T-helper 2 cell (primary cell): ENCODE measurements at regions not wholly inside any gene's neighbourhood (a gene's known extent, or its start where the extent isn't known, plus 50 kb on each side); places are given as distances from the start of the nearest gene placed in this dataset.
A peak's percentile ranks its signal among the peaks of the same experiment; 100 is the strongest.

Experiments used
- DNase-seq, 5 experiments: peaks; one replicate each; pipeline versions ENCODE4 v3.0.0 to v3.0.0-alpha.2; 2012 to 2022

DNA sequence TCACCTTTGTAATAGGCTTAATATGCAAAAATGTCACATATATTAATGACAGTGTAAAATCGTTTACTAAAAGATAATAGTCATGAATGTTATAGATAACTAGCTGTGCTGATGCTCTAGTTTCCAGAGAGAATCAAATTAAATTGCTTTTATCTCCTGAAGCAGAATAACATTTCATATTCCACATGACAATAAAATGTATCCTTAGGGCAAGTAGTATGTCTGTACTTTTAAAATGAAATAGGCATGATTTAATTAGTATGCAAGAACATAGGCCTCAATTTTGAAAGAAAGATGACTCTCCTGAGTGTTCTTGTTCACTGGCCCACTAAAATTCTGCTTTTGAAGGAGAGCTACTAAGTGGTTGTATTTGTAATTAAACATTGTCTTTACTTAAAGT lies 1027.0 kb downstream of the ARAP2 start:
- DNase-seq: no peak

DNA sequence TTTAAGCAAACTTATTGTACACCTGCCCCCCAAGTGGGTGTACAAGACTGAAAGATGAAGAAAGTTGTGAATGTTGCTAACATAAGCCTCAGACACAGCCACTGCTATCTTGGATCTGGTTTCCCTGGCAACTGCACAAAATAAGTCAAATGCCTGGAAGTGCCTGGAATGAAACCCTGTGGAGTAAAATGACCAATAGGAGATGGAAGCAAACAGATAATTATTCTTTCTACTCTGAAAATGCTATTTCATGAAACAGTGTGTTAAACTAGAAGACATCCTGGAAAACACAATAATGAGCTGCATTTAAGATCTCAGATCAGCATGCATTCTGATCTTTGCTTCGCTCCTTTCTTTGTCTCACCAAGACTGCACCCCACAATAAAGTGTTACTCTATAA lies 1016.0 kb downstream of the ARAP2 start:
- DNase-seq: no peak

DNA sequence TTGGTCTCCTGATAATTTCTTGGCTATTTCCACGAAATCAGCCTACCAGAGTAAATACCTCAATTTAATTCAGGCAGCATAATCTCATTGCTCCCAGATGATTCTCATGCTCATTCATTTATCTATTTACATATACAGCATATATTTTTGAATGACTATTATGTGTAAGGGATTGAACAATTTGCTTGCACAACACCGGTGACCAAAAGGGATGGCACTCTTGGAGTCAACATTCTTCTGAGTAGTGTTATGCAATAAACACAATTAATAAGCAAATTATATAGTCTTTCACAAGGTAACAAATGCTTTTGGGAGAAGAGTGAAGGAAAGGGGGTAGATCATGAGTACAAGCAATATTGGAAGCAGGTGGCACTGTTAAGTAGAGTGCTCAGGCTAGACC lies 1015.3 kb downstream of the ARAP2 start:
- no peak for DNase-seq

DNA sequence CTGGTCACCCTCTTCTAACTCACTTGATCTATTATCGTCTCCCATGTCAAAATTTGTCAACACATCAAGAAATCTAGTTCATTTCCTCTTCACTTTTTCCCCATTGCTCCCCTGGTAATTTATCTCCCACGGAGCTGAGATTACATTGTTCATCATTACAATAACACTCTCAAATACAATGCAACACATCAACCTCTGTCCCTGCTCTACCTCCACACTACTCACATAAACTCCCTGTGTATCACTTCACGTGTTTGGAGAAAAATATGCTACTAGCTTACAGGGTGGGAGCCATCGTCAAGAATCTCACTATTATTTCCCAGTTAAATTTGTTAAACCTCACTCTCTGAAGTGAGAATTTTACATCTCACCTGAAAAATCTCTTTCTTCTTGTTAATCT lies 1006.4 kb downstream of the ARAP2 start:
- no peak for DNase-seq

DNA sequence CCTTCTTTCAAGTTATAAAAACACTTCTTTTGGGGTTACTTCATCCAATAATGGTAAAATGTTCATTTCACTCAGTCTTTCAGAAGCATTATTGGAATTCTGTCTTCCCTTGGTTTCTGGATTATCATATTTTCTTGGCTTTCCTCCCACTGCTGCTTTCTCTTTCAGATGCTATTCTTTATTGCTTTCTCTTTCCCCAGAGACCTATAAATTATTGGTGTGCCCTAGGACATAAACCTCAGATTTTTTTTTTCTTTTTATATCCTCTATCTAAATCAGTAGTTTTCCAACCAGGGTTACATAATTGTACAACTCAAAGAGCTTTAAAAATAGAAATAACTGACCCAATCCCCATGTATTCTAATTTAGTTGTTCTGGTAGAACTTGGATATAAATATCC lies 1005.5 kb downstream of the ARAP2 start:
- DNase-seq: no peak

DNA sequence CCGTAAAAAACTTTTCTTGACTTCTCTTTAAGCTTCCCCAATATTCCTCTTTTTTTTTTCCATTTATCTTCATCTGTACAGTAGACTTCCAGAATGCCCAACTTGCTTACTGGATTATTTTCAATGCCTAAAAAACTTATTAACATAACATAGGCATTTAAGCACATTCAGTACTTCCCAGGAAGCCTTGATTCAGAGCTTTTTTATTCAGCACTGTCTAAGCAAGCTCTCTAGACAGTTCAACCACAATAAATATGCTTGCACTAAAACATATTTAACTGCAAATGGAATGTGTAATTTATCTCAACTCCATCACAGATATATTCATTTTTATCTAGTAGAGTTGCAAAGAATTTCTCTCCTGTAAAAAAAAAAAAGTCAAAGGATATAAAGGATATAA lies 997.8 kb downstream of the ARAP2 start:
- no peak for DNase-seq

DNA sequence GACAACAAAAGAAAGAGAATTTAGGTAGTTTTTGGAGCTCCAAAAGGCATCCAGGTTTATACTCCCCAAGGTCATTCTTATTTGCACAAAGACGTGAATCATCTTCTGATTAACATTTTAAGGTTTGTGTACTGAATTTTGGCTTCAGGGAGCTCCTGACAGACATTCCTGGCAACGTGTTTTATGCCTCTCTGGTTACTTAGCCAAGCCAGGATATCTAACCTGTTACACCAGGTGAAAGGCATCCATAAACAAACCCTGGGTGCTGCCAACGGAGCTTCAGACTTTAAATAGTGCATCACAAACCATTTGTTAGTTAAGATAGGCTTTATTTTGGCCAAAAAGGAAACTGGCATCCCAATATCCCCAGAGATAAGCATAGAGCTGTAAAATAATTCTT lies 997.3 kb downstream of the ARAP2 start:
- no peak for DNase-seq

DNA sequence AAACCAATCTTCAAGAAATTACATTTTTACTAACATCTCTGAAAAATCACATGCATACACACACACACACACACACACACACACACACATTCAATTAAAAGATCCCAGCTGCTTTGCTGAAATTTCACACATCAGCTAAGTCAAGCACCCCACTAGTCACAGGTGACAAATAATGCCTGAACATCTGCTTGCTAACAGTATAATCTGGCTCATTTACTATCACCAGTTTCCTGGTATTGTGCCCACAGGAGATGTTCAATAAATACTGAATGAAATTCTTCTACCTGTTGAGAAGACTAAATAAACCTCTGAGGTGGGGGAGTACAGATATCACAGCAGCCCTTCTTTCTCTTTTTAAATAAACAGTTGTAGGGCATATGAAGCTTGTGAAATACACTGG lies 994.0 kb downstream of the ARAP2 start:
- DNase-seq: no peak

DNA sequence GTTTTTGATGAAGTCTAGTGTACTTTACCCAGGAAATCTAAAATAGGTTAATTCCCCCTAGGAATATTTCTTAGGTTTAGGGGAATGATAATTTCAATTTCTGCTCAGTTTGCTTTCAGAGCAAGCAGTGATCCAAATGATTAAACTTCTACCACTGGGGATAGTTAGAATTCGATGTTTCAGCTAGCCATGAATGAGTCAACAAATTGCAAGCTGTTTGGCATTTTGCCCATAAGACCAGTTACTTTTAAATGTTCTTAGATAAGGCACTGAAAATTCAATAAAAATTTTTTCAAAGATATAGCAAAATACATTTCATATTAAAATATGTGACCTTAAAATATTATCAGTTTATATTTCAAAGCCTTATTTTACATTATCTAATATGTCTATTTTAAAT lies 993.6 kb downstream of the ARAP2 start:
- DNase-seq: no peak

DNA sequence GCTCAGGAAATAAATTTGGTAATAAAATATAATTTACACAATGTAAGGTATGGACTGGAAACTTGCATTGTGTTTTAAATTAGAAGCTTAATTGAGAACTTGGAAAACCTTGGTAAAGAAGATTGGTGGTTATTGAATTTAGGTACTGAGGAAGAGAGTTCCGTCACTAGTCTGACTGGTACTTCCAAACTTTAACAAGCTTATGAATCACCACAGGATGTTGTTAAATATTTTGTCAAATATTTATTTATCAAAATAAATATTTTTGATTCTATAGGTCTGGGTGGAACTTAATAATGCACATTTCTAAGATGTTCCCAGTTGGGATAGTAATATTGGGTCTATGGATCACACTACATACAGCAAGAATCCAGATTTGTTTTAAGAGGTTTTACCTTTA lies 992.2 kb downstream of the ARAP2 start:
- DNase-seq: no peak

DNA sequence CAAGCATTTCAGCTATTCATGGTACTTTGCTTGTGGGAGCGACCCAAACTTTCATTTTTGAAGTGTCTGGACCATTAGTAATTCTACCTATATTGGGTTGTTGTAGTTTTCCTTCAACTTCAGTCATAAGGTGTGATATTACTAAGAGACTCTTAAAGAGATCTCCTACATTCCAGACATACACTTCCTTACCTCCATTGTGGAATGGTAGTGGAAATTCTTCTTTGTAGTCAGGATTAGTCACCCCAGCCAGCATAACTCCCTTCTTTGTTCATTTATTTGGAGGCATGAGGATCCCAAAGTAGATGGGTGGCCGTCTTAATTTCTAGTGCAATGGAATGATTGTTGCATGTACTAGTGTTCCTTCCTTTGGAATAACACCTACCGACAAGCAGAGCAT lies 991.4 kb downstream of the ARAP2 start:
- no peak for DNase-seq

DNA sequence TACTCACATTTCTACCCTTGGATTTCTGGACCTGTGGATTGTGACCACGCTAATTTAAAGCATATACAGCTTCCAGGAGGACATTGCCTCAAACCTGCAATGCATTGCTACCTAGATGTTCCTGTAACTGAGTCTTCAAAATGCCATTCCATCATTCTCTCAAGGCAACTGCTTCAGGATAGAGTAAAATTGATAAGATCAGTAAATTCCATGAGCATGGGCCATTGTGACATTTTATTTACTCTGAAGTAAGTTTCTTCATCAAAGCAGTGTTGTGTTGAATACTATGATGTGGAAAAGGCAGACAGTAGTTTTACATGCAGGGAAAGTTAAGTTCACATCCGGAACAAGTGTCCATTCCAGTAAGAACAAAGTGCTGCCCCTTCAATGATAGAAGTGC lies 991.0 kb downstream of the ARAP2 start:
- DNase-seq: no peak

DNA sequence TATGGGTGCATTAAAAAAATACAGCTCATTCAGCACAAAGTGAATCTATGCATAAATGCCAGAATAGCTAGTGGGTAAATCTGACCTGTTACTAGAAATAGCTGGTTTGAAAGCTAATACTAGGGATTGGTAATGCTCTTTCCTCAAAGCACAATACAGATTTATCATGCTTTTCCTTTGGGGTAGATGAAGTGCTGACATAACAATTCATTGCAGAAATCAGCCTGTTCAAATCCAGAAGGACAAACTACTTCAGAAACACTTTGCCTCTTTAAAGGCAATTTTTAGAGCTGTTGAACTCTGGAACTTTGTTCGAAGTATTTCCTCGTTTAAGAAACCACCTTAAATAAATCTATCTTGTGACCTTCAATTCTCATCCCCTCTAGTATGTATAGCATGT lies 957.9 kb downstream of the ARAP2 start:
- no peak for DNase-seq

DNA sequence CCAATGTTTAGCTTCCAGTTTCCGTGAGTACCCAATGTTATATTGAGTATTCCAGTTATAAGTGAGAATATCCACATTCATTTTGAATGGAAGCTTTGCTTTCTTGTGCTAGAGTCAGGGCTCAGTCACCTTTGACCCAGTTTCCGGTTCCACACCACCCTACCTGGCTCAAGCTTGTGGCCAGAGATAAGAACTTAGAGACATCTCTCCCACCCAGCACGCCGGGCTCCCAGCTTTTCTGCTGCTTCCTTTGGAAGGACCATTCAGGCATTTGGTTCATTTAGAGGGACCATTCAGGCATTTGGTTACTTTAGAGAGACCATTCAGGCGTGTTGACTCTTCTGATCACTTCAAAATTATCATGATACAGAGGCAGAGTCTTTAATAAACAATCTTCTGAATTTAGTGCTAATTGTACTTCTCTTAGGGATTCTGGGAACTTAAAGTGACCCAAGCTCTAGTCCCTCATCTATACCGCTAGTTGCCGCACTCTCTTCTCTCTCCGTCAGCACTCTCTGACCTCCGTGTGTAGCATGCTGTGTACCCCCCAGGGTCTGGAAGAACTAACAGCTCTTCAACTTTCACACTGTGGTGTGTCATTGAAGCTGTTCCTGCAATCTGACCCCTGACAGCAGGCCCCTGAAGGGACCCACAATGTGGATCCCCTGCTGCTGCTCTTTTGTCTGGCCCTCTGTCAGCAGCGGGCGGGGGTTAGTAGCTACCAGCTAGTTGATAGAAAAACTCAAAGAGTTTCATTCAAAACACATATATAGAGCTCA lies 943.1 kb downstream of the ARAP2 start:
- DNase-seq: no peak

DNA sequence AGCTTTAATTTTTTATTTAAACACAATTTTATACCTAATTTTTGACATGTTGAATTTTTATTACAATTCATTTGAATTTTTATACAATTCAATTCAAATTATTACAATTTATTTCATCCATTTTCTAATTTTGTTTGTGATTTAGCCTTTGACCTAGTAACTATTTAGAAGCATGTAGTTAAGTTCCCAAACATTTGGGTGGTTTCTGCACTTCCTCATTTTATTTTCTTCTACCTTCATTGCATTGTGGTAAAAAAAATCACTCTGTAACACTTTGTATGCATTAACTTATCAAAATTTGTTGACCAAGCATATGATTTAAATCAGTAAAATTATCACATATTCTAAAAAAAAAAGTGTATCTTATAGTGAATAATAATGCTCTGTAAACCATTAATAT lies 928.9 kb downstream of the ARAP2 start:
- DNase-seq: no peak

DNA sequence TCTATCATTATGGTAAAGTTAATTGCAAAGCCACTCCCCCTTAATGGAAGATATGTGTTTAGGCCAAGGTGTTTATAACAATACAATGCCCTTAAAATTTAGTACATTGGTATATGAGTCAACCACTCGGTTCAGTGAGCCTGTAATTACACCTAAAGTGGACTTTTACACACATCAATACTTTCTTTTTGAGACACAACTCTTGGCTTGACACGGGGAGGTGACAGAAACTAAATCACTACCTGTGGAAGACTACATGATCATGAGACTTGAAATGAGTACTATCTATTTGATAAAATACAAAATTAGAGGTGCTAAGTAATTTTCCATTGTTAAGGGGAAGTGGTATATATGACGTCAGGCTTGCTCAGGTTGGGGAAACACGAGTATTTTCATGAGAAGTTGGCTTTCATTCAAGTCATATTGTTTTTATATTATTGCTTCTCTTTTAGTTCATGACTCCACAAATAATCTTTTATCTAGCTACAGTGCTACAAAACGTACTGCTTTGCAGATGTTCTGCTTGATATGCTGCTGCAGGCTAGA lies 918.3 kb downstream of the ARAP2 start:
- peak in 1 of 5 experiments; percentile 0 for DNase-seq

DNA sequence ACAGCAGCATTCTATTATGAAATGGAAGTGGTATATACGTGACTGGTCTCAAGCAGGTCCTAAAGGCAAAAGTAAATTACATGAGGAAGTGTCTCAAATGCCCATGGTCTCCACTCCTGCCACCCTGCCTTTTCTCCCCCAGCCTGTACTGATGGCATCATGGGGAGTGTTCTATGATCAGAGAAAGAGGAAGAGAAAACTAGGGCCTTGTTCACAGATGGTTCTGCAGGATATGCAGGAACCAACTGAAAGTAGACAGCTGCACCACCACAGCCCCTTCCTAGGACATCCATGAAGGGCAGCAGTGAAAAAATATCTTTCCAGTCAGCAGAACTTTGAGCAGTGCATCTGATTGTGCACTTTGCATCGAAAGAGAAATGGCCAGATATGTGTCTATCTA lies 901.5 kb downstream of the ARAP2 start:
- no peak for DNase-seq

DNA sequence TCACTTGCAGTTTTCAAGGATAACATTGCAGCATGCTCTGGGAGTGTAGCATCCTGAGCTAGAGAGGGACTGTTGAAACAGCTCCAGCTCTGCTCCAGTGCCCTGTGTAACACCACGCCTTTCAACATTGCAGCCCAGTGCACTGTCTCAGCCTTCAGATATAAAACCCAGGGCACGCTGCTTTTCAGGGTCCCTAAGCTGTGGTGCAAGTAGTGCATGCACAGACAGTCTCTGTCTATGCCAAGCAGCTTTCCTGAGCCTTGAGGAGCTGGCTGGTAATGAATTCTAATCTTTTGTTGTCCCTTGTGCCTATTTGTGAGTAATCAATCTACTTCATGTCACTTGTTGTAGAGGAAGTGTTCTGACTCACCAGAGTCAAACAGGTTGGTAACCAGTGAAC lies 897.0 kb downstream of the ARAP2 start:
- DNase-seq: no peak

DNA sequence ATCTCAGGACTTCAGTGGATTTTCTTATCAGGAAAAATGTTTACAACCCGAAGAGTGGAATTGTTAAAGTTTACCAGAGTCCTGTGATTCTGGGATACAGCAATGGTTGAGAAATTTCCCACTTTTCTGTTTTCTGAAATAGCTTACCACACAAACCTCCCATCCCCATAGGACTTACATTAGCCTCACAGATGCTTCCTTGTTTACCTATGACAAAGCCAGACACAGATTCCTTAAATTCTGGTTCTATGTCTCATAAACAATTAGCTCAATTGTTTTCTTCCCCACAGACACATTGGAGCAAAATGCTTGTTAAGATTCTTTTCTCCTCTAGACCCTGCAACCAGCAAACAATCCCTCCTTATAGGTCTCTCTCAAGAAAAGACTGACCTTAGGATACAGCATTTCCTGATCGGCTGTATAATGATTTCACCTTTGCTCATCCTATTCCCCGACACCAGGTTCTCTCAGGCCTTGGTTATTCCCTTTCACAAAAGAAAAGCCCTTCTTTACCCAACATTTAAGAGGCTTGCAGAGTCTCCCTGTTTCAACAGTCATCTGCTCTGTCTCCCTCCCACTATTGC lies 886.2 kb downstream of the ARAP2 start:
- no peak for DNase-seq

DNA sequence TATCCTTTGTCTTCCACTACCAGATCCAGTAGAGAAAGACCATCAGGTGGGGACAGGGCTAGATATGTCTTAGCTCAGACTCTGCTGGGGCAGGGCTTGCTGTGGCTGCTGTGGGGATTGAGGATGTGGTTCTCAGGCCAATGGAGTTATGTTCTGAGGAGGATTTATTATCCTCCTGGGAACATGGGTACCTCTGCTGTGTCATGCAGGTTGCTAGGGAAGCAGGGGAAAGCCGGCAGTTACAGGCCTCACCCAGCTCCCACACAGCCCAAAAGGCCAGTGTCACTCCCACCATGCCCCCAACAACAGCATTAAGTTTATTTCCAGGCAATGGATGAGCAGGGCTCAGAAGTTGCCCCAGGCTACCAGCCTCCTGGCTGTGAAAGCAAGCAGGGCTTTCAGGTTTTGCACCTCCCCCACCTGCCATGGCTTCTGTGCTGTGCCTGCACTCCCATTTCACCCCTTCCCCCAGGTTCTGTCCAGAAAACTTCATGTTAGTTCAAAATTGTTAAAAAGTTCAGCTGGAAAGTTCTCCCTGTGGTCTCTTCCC lies 879.9 kb downstream of the ARAP2 start:
- no peak for DNase-seq

DNA sequence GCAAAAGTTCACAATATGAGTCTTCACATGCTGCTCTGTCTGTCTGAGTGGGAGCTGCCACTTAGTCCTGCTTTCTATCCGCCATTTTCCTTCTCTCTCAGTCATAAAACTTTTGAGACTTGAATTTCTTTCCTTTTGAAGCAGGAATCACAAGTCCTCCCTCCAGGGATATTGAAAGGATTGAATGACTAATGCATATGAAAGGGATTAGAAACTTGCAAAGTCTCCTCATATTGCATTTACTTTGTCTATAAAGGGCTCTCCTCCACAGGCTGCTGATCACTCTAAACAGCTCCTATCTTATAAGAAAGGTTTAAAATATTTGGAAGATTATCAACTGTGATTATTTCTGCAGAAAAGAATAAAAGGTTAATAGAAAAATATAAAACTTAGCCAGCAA lies 879.1 kb downstream of the ARAP2 start:
- DNase-seq: no peak

DNA sequence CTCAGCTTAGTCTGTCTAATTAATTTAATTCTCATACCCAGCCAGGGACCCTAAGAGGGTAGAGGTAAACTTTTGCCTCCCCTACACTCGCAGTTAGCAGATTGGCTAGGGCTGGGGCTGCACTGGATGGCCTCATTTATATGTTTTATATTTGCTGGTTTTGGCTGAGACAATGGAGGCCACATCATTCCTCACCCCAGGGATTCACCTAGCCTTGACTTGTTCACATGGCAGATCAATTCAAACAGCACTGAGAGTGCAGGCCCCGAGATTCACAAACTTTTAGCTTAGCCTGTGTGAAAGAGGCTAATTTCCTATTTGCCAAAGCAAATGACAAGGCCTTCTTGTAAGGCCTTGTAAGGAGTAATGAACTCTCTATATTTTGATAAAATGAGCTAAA lies 844.4 kb downstream of the ARAP2 start:
- no peak for DNase-seq

DNA sequence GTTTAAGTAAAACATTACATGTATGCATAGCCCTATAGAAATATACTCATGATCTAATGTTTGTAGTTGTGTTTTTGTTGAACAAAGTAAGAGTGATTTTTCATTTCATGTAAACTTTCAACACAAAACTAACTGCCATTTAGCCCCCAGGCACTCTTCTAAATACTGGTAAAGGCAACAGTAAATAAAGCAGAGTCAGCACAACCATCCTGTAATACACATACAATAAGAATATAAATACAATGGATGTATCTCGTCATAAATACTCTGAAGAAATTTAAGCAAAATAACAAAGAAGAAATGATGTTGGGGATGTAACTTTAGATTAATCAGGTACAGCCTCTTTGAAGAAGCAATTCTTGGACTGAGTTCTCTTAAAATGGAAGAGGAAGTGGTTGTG lies 821.2 kb downstream of the ARAP2 start:
- no peak for DNase-seq

DNA sequence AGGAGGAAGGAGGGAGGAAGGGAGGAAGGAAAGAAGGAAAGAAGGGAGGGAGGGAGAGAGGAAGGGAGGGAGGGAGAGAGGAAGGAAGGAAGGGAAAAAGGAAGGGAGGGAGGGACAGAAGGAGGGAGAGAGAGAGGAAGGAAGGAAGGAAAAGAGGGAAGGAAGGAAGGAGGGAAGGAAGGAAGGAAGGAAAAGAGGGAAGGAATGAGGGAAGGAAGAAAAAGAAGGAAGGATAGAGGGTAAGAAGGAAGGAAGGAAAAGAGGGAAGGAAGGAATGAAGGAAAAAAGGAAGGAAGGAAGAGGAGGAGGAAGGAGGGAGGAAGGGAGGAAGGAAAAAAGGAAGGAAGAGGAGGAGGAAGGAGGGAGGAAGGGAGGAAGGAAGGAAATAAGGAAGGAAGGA lies 796.8 kb downstream of the ARAP2 start:
- DNase-seq: no peak
